Natural killer cell (primary cell): ENCODE measurements at regions not wholly inside any gene's neighbourhood (a gene's known extent, or its start where the extent isn't known, plus 50 kb on each side); places are given as distances from the start of the nearest gene placed in this dataset.
"Not testable (repeated sequence)": the region's sequence is repeated elsewhere in the genome, so short reads cannot be mapped to it uniquely, and the experiment has no call there.

ENCODE experiments used
- ATAC-seq, 3 donors: fragments of 150-1000 bp in 2 of 3; fragments of 200-7000 bp in 1 of 3; cut with Tn5 transposase; 1 replicate in 1 of 3; 2 replicates in 2 of 3; pipeline ENCODE4 v1.10.0; 2021; ENCODE audit warnings: mild to moderate bottlenecking in 2 of 3, moderate library complexity in 2 of 3
- DNase-seq, 2 donors: peaks; one replicate each; pipeline versions ENCODE4 v3.0.0 to v3.0.0-alpha.2; 2013 to 2021; ENCODE audit warnings: mixed read lengths in 1 of 2
- H3K27ac ChIP-seq: one replicate; pipeline ENCODE4 v1.5.1; 2013; ENCODE audit warnings: mild to moderate bottlenecking, low read length
- H3K27me3 ChIP-seq: one replicate; pipeline ENCODE4 v1.6.1; 2013; ENCODE audit warnings: low read length; ENCODE audit not compliant: control insufficient read depth, insufficient read depth
- H3K36me3 ChIP-seq: one replicate; pipeline ENCODE4 v1.6.1; 2013; ENCODE audit warnings: low read length; ENCODE audit not compliant: control insufficient read depth, insufficient read depth
- H3K4me1 ChIP-seq: one replicate; pipeline ENCODE4 v1.6.1; 2013; ENCODE audit warnings: low read length; ENCODE audit not compliant: control insufficient read depth, insufficient read depth
- H3K4me3 ChIP-seq: one replicate; pipeline ENCODE4 v1.5.1; 2013; ENCODE audit warnings: low read length
- H3K9me3 ChIP-seq: one replicate; pipeline ENCODE4 v1.6.1; 2013; ENCODE audit warnings: low read length; ENCODE audit not compliant: control insufficient read depth, insufficient read depth
- H3K27ac Mint-ChIP-seq, 2 donors: one replicate each; pipeline ENCODE4 v1.8.0; 2022; ENCODE audit warnings: mild to moderate bottlenecking in 2 of 2, mixed read lengths in 2 of 2, moderate library complexity in 1 of 2
- H3K27me3 Mint-ChIP-seq, 2 donors: one replicate each; pipeline ENCODE4 v1.8.0; 2022; ENCODE audit warnings: low read depth in 2 of 2, mixed read lengths in 2 of 2
- H3K36me3 Mint-ChIP-seq: one replicate; pipeline ENCODE4 v1.8.0; 2022; ENCODE audit warnings: mixed read lengths
- H3K4me1 Mint-ChIP-seq, 2 donors: one replicate each; pipeline ENCODE4 v1.8.0; 2022; ENCODE audit warnings: mixed read lengths in 2 of 2
- H3K4me3 Mint-ChIP-seq: one replicate; pipeline ENCODE4 v1.8.0; 2022; ENCODE audit warnings: mild to moderate bottlenecking, moderate library complexity, mixed read lengths
- H3K9me3 Mint-ChIP-seq, 2 donors: one replicate each; pipeline ENCODE4 v1.8.0; 2022; ENCODE audit warnings: mixed read lengths in 2 of 2
- WGBS: methylation state at CpG from one replicate; pipeline ENCODE4 v1.1.7; 2013; ENCODE audit warnings: missing lambda C conversion rate; ENCODE audit not compliant: insufficient coverage; 5-methylcytosine and 5-hydroxymethylcytosine counted together
- intact Hi-C: fragments of 100-400 bp; cut with micrococcal nuclease; formaldehyde crosslinking; loops from one replicate; pipeline ENCODE4 v1.14.2; 2022
- TF ChIP-seq, protein P1 (sequence below): fragments of 200-600 bp; IDR thresholded peaks from one replicate; pipeline ENCODE4 v1.8.0; 2022; ENCODE audit warnings: antibody characterized with exemption

DNA sequence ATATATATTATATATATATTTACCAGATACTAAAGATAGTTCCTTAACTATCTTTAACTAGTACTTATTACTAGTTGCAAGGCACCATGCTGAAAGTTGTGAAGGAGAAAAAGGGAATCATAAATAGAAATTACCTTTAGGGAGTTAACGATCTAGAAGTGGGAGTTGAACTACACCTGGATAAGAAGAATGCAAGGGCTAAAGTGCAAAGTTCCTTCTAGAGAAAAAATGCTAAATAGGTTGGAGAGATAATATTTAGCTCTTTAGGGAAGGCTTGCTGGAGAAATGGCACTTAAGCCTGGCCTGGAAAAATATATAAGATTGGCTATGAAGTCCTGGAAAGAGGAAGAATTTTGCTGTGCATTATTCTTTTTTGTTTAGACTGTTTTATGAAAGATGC lies 130.6 kb upstream of the IGSF10 start:
- intact Hi-C loops: no loop called here
- Mint-ChIP-seq H3K36me3 (no peaks in the 10 kb centered on the region), H3K4me3 (no peak overlapping the region), H3K27ac (no peak overlapping the region), H3K4me1 (no peaks in the 10 kb centered on the region), H3K9me3 (no peaks in the 10 kb centered on the region), H3K27me3 (no peaks in the 10 kb centered on the region)
- no peaks in the 10 kb centered on the region for H3K27me3 ChIP-seq
- WGBS: 100% methylated on average over 1 of the region's 1 CpG
- no peaks in the 10 kb centered on the region for H3K9me3 ChIP-seq
- no peaks in the 10 kb centered on the region for H3K36me3 ChIP-seq
- H3K27ac ChIP-seq: no peak overlapping the region
- no peaks in the 10 kb centered on the region for H3K4me1 ChIP-seq
- no peak for ATAC-seq
- TF ChIP-seq, protein P1, sequence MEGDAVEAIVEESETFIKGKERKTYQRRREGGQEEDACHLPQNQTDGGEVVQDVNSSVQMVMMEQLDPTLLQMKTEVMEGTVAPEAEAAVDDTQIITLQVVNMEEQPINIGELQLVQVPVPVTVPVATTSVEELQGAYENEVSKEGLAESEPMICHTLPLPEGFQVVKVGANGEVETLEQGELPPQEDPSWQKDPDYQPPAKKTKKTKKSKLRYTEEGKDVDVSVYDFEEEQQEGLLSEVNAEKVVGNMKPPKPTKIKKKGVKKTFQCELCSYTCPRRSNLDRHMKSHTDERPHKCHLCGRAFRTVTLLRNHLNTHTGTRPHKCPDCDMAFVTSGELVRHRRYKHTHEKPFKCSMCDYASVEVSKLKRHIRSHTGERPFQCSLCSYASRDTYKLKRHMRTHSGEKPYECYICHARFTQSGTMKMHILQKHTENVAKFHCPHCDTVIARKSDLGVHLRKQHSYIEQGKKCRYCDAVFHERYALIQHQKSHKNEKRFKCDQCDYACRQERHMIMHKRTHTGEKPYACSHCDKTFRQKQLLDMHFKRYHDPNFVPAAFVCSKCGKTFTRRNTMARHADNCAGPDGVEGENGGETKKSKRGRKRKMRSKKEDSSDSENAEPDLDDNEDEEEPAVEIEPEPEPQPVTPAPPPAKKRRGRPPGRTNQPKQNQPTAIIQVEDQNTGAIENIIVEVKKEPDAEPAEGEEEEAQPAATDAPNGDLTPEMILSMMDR: no peak
- H3K4me3 ChIP-seq: no peak overlapping the region
- no peak for DNase-seq

DNA sequence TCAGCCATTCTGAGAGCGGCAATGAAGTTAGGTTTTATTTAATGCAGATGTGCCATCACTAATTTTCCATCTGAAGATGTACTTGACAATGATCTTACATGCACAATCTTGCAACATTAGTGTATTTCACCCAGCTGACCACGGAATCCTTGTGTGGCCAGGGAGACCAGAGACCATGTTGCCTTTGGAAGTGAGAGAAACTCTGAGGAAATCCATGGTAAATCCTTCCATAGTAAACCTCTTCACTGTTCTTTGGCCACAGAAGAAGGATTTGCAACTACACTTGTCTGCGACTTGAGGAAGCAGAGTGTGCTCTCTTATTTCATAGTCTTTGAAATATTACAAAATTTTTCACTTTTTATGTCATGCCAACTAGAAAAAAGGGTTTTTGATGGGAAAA lies 128.4 kb upstream of the IGSF10 start:
- WGBS: 70% methylated on average over 3 of the region's 3 CpGs
- no peak for DNase-seq
- H3K27me3 Mint-ChIP-seq: no peaks in the 10 kb centered on the region
- TF ChIP-seq, protein P1: no peak
- no peaks in the 10 kb centered on the region for H3K36me3 Mint-ChIP-seq
- no peaks in the 10 kb centered on the region for H3K9me3 ChIP-seq
- H3K9me3 Mint-ChIP-seq: no peaks in the 10 kb centered on the region
- no peak overlapping the region for H3K27ac Mint-ChIP-seq
- no peaks in the 10 kb centered on the region for H3K27me3 ChIP-seq
- no peak overlapping the region for H3K4me3 ChIP-seq
- H3K36me3 ChIP-seq: no peaks in the 10 kb centered on the region
- no peak overlapping the region for H3K27ac ChIP-seq
- no peak for ATAC-seq
- intact Hi-C loops: no loop called here
- no peak overlapping the region for H3K4me3 Mint-ChIP-seq
- no peaks in the 10 kb centered on the region for H3K4me1 ChIP-seq
- H3K4me1 Mint-ChIP-seq: no peaks in the 10 kb centered on the region

DNA sequence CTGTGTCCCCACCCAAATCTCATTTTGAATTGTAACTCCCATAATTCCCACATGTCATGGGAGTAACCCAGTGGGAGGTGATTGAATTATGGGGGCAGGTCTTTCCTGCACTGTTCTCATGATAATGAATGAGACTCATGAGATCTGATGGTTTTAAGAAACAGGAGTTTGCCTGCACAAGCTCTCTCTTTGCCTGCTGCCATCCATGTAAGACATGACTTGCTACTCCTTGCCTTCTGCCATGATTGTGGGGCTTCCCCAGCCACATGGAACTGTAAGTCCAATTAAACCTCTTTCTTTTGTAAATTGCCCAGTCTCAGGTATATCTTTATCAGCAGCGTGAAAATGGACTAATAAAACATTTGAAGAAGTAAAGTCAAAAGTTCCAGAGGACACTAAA lies 126.8 kb upstream of the IGSF10 start:
- H3K27me3 ChIP-seq, H3K4me1 Mint-ChIP-seq, H3K4me1 ChIP-seq, H3K27ac Mint-ChIP-seq, H3K4me3 ChIP-seq, H3K4me3 Mint-ChIP-seq, ATAC-seq, DNase-seq, H3K27ac ChIP-seq, H3K36me3 ChIP-seq, H3K27me3 Mint-ChIP-seq, H3K9me3 ChIP-seq, H3K36me3 Mint-ChIP-seq, intact Hi-C loops, H3K9me3 Mint-ChIP-seq: not testable (repeated sequence)
- WGBS: 80% methylated on average over 1 of the region's 1 CpG

DNA sequence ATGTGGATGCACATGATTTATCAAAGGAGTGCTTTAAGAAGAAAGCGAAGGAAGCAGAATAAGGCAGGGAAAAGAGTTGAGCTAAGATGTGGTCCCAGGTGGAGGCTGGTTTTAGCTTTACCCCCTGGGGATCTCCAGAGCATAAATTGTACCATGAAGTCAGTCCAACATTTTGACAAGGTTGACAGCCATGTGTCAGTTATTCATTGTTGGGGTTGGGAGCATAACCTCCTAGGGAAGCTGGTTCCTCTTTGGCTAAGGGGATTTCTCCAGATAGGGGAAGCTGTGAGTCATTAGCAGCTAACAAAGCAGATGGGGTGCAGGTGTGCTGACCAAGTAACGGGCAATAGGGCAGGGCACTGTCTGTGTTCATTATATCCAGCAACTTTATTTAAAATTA lies 123.7 kb upstream of the IGSF10 start:
- no peaks in the 10 kb centered on the region for H3K36me3 Mint-ChIP-seq
- H3K4me1 ChIP-seq: no peaks in the 10 kb centered on the region
- intact Hi-C loops: no loop called here

More for the DNA sequence above, 123.7 kb upstream of the IGSF10 start:
- Mint-ChIP-seq H3K4me1 (no peaks in the 10 kb centered on the region), H3K9me3 (peaks cover 0 to under 1% of the 10 kb centered on the region in 2 donors), H3K27me3 (no peaks in the 10 kb centered on the region), H3K27ac (no peak overlapping the region), H3K4me3 (no peak overlapping the region)
- H3K27ac ChIP-seq: no peak overlapping the region
- no peaks in the 10 kb centered on the region for H3K36me3 ChIP-seq
- no peaks in the 10 kb centered on the region for H3K9me3 ChIP-seq
- H3K27me3 ChIP-seq: no peaks in the 10 kb centered on the region
- TF ChIP-seq, protein P1: no peak
- DNase-seq: no peak
- 58% methylated on average over 1 of the region's 2 CpGs for WGBS
- H3K4me3 ChIP-seq: no peak overlapping the region
- no peak for ATAC-seq
